ENCODE measurements at regions not wholly inside any gene's neighbourhood (a gene's known extent, or its start where the extent isn't known, plus 50 kb on each side); places are given as distances from the start of the nearest gene placed in this dataset.
"Not testable (repeated sequence)": the region's sequence is repeated elsewhere in the genome, so short reads cannot be mapped to it uniquely, and the experiment has no call there.

- DNase-seq (ENCODE audit: low read depth): no peak
These were observed 1843.5 kb upstream of the AGA start for GRCh38 chr4:179285696-179286095.

DNA sequence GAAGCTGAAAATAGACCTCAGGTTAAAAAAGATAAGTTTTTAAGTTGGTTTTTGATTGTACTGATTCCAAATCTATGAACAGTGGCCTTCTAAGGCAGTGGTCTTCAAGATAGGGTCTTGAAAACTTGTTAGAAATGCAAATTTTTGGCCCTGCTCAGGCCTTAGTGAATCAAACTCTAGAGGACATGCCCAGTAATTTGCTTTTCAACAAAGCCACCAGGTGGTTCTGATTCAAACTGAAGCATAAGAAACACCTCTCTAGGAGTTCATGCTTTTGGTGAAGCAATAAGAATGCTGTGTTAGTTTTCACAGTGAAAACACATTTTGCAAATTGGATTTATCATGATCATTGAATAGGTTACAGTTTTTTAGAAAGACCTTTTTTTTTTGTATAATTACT is 1849.4 kb upstream of the AGA start:
- DNase-seq (ENCODE audit: low read depth): no peak

- no peak for DNase-seq (ENCODE audit: low read depth)
These were observed 1850.2 kb upstream of the AGA start for GRCh38 chr4:179292468-179292867.

DNA sequence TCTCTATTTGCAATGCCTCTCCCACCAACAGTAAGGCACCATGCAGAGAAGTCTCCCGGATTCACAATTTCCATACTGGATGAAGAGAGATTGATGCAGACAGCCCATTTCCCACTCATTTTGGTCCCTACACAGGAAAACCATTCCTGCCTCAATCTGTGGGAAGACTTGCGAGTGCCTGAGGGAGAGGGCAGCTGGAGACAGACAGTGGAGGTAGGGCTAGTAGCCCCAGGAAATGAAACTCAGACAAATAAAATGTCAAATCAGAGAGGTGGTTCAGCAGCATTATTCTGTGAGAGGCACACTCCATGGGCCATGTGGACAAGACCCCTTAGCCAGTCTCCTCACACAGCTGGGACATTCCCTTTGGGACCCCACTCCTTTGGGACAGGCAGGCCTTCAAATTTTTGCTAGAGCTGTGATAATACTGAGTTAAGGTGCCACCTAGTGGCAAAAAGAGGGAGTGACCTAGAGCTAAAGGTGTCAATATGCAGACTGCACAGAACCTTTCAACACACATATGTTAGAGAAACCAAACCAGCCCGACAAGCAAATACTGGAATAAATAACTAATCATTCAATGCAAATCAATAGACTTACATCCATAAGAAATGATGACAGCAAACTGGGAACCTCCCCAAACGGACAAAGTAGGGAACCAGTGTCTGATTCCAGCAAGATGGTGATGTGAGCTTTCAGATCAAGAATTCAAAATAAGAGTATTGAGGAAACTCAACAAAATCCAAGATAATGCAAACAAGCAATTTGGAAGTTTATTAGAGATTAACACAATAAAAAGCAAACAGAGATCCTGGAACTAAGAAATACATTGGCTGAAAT is 1865.3 kb upstream of the AGA start:
- DNase-seq (ENCODE audit: low read depth): peak; percentile 2

- DNase-seq (ENCODE audit: low read depth): no peak
These were observed 1871.6 kb upstream of the AGA start for GRCh38 chr4:179313823-179314222.

- DNase-seq (ENCODE audit: low read depth): no peak
These were observed 1882.9 kb upstream of the AGA start for GRCh38 chr4:179325181-179325580.

DNA sequence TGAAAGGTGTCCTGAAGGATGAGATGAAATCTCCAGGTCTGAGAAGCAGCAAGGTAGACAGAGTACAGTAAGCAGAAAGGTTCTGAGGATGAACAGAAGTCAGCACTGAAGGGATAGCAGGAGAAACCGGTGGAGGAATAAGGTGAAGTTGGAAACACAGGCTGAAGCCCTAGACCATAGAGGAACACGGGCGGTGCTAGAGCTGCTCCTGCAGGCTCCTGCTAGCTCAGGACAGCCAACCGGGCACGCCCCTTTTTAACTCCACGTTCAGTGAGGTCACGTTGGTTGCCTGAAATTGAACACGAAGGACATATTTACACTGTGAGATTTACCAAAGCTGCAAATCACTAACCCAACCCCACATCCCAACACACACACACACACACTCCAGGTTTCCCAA is 1886.4 kb upstream of the AGA start:
- no peak for DNase-seq (ENCODE audit: low read depth)

DNA sequence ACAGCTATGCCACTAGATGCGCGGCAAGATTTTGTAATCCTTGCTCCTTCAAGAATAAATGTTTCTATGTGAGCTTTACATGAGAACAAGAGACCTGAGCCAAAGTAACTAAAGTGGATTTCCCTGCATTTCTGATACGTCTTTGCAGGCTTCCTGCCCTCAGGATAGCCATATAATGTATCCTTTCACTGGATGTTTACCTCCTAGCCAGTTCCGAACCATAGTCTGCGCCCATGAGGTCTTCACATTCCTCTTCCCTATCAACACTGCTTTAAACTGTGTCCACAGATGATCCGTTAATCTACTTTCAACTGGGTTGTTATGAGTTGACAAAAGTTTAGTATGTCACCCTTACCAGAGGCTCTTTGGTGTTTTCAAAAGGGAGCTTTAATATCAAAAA is 1889.1 kb upstream of the AGA start:
- no peak for DNase-seq (ENCODE audit: low read depth)

GRCh38 chr4:179344861-179345260 is 1902.6 kb upstream of the AGA start:
- no peak for DNase-seq (ENCODE audit: low read depth)

GRCh38 chr4:179352221-179352620 is 1910.0 kb upstream of the AGA start:
- DNase-seq (ENCODE audit: low read depth): no peak

- DNase-seq (ENCODE audit: low read depth): no peak
These were observed 1911.5 kb upstream of the AGA start for GRCh38 chr4:179353786-179354185.

- no peak for DNase-seq (ENCODE audit: low read depth)
These were observed 1919.8 kb upstream of the AGA start for GRCh38 chr4:179361978-179362486.

- not testable (repeated sequence) for DNase-seq (ENCODE audit: low read depth)
These were observed 1923.7 kb upstream of the AGA start for GRCh38 chr4:179365932-179366331.

DNA sequence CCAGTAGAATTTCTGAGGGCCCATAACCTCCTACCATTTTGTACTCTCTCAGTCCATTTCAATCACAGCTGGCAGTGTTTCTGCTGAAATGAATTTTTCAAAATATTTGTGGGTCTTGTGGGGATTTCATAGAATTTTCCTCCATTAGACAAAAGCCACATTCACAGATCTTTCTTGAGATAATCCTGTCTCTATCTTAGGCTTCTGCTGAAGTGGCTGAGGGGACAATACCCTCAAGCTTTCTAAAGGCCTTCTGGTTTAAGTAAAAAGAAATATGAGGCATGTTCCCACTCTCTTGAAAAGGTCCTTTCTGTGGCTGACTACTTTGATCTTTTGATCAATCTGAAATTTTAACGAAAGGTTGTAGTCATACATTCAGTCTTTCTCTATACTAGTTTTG is 1930.0 kb upstream of the AGA start:
- DNase-seq (ENCODE audit: low read depth): no peak

DNA sequence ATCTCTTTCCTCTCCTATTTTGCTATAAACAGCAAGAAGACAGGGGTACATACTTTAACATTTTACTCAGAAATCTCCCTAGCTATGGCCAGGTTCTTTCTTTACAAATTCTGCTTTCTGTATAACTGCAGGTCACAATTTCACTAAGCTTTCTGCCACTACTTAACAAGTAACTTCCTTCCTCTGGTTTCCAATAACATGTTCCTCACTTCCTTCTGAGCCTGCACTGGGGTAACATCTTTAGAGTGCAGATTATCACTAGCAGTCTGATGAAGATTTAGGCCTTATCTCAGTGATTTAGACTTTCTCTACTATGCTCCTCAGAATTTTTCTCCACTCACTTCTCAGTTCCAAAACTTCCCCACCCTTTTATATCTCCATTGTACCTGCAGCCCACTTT is 1930.5 kb upstream of the AGA start:
- no peak for DNase-seq (ENCODE audit: low read depth)

DNA sequence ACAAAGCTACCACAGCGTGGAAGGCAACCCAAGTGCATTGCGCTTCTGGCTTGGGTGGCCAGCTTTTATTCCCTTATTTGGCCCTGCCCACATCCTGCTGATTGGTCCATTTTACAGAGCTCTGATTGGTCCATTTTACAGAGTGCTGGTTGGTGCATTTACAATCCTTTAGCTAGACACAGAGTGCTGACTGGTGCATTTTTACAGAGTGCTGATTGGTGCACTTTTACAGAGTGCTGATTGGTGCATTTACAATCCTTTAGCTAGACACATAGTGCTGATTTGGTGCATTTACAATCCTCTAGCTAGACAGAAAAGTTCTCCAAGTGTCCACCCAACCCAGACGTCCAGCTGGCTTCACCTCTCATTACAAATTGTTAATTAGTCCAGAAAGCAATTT is 1936.6 kb upstream of the AGA start:
- not testable (repeated sequence) for DNase-seq (ENCODE audit: low read depth)

- no peak for DNase-seq (ENCODE audit: low read depth)
These were observed 1950.5 kb upstream of the AGA start for GRCh38 chr4:179392787-179393186.

DNA sequence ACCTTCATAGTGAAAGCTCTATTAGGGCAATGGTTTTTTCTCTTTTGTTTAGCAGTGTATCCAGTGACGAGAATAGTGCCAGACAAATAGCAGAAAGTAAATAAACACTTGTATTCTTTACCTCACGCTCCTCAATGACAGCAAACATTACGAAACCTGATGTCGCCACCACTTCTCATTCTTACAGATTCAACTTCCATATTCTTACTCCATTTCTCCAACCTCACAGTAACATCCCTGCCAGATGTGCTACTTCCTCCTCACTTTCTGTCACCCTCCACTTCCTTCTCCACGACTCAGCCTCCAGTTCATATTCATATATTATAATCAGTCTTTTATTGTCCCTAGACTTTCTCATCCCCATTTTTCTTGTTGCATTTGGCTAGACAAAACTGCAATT is 1956.2 kb upstream of the AGA start:
- DNase-seq (ENCODE audit: low read depth): no peak

GRCh38 chr4:179399054-179399782 is 1957.0 kb upstream of the AGA start:
- no peak for DNase-seq (ENCODE audit: low read depth)

GRCh38 chr4:179415037-179415846 is 1973.0 kb upstream of the AGA start:
- DNase-seq (ENCODE audit: low read depth): no peak

DNA sequence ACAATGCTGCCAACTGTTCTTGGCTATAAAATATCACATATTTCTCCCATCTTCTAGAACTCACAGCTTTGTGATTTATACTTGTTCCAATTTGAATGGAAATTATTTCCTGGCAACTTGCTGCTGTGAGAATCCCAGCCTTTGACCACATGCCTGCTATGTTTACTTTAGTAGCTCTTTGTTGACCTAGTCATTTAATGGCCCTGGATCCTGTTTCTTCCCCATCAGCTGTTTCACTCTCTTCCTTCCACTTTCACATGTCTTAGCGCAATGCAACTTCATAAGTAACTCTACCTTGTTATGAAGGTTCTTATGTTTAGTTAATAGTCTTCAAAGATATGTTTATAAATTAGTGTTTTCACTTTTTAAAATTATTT is 1973.6 kb upstream of the AGA start:
- DNase-seq (ENCODE audit: low read depth): no peak

DNA sequence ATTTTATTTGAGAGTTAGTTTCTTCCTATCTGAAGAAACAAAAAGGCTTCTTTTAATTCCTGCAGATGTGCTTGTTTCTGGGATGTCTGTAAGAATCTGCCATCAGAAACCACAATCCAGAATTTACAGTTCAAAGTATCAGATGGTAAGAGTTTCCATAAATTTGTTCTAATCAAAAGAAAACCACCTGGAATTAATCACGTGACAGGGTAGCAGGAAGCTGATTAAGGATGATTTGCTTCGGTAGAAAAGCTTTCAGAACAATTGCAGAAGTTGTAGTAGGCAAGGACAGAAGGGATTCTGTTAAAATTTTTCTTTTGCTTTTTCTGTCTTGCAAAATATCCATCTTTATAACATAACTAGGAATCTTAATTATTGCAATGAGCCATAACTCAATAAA is 1975.1 kb upstream of the AGA start:
- DNase-seq (ENCODE audit: low read depth): no peak

DNA sequence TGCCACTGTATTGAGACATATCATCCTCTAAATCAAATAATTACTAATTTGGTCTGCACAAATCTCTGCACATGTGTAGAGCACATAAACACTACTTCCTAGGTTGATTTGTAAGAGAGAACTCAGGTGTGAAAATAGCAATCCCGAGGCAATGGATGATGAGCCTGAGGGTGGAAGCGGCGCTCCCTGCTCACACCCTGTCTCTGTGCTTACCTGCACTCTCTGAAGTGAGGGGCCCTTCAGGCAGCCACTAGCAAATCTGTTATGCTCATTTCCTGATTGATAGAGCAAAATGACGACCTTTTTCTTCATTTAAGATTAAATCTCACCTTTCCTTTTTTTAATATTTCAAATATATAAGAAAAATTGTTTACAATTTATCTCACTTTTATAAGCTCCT is 1995.7 kb upstream of the AGA start:
- DNase-seq (ENCODE audit: low read depth): no peak

All from GM04504 (cell line).